ENCODE measurements at regions not wholly inside any gene's neighbourhood (a gene's known extent, or its start where the extent isn't known, plus 50 kb on each side); places are given as distances from the start of the nearest gene placed in this dataset.

- H3K4me3 ChIP-seq (ENCODE audit: low read depth in 2 of 2, low read length in 1 of 2) = no peak overlapping the region
- WGBS (ENCODE audit: low lambda C conversion rate) = 21% methylated on average over 2 of the region's 2 CpGs
- POLR2A ChIA-PET = no interaction called here
Measured at GRCh38 chr2:14978845-14979244, 346.3 kb downstream of the LRATD1 start.

GRCh38 chr2:14982790-14983189 lies 350.3 kb downstream of the LRATD1 start:
- Histone ChIP-seq H3K79me2 (ENCODE audit: insufficient read depth) (no peaks in the 10 kb centered on the region), H3K9me3 (peaks cover 5% of the 10 kb centered on the region; the same call in 1 of the 2 replicates), H3K9ac (no peak overlapping the region), H3K27me3 (ENCODE audit: insufficient read depth) (no peaks in the 10 kb centered on the region), H3K36me3 (replicated peaks in 1 of 2; ENCODE audit: control insufficient read depth in 1 of 2, insufficient read depth in 2 of 2, low read length in 1 of 2) (no peaks in the 10 kb centered on the region), H3F3A (replicated peaks; ENCODE audit: insufficient read depth) (no peaks in the 10 kb centered on the region), H3K4me1 (ENCODE audit: control insufficient read depth in 1 of 2, insufficient read depth in 2 of 2, low read depth in 1 of 2, low read length in 1 of 2) (no peaks in the 10 kb centered on the region), H3K9me2 (no peaks in the 10 kb centered on the region), H3K27ac (ENCODE audit: low read depth in 2 of 2, low read length in 1 of 2) (no peak overlapping the region), H4K20me1 (ENCODE audit: insufficient read depth) (no peaks in the 10 kb centered on the region), H3K4me3 (ENCODE audit: low read depth in 2 of 2, low read length in 1 of 2) (no peak overlapping the region), H3K4me2 (no peak overlapping the region), H2AFZ (ENCODE audit: low read depth) (no peak overlapping the region)
- 40% methylated on average over 4 of the region's 4 CpGs for WGBS (ENCODE audit: low lambda C conversion rate)
- ChIA-PET CTCF (no interaction called here), POLR2A (no interaction called here)
- no peak for DNase-seq
- no peak for TF ChIP-seq RAD21 (IDR thresholded peaks at IDR 0.05; ENCODE audit: low read length)
- TF ChIP-seq SIN3A (IDR thresholded peaks at IDR 0.05; ENCODE audit: borderline replicate concordance, low read depth, low read length) = no peak
- TF ChIP-seq MAX (IDR thresholded peaks at IDR 0.05; ENCODE audit: low read depth) = no peak
- no peak for TF ChIP-seq IRF3 (IDR thresholded peaks at IDR 0.05; ENCODE audit: low read depth, low read length)

More at GRCh38 chr2:14978845-14979244, 346.3 kb downstream of the LRATD1 start:
- Histone ChIP-seq H3F3A (replicated peaks; ENCODE audit: insufficient read depth) (no peaks in the 10 kb centered on the region), H3K27me3 (ENCODE audit: insufficient read depth) (no peaks in the 10 kb centered on the region), H2AFZ (ENCODE audit: low read depth) (no peak overlapping the region), H3K9me2 (no peaks in the 10 kb centered on the region), H3K9ac (no peak overlapping the region), H3K9me3 (peaks cover 5% of the 10 kb centered on the region; the same call in 1 of the 2 replicates), H3K4me1 (ENCODE audit: control insufficient read depth in 1 of 2, insufficient read depth in 2 of 2, low read depth in 1 of 2, low read length in 1 of 2) (no peaks in the 10 kb centered on the region), H3K27ac (ENCODE audit: low read depth in 2 of 2, low read length in 1 of 2) (no peak overlapping the region), H3K79me2 (ENCODE audit: insufficient read depth) (no peaks in the 10 kb centered on the region), H3K36me3 (replicated peaks in 1 of 2; ENCODE audit: control insufficient read depth in 1 of 2, insufficient read depth in 2 of 2, low read length in 1 of 2) (no peaks in the 10 kb centered on the region), H4K20me1 (ENCODE audit: insufficient read depth) (no peaks in the 10 kb centered on the region), H3K4me2 (no peak overlapping the region)
- DNase-seq = no peak
- TF ChIP-seq JUND (IDR thresholded peaks at IDR 0.05) = no peak
- no peak for TF ChIP-seq TEAD4 (IDR thresholded peaks at IDR 0.05; ENCODE audit: borderline replicate concordance, insufficient read depth)
- no peak for TF ChIP-seq FOSL2 (IDR thresholded peaks at IDR 0.05; ENCODE audit: borderline replicate concordance, low read depth)
- no peak for TF ChIP-seq RXRA (IDR thresholded peaks at IDR 0.05; ENCODE audit: borderline replicate concordance, low read depth)
- CTCF ChIA-PET = no interaction called here

- Histone ChIP-seq H3K4me2 (no peak overlapping the region), H3F3A (replicated peaks; ENCODE audit: insufficient read depth) (no peaks in the 10 kb centered on the region), H4K20me1 (ENCODE audit: insufficient read depth) (no peaks in the 10 kb centered on the region), H3K4me3 (ENCODE audit: low read depth in 2 of 2, low read length in 1 of 2) (no peak overlapping the region), H3K36me3 (replicated peaks in 1 of 2; ENCODE audit: control insufficient read depth in 1 of 2, insufficient read depth in 2 of 2, low read length in 1 of 2) (no peaks in the 10 kb centered on the region), H3K27me3 (ENCODE audit: insufficient read depth) (no peaks in the 10 kb centered on the region), H3K27ac (ENCODE audit: low read depth in 2 of 2, low read length in 1 of 2) (no peak overlapping the region), H3K79me2 (ENCODE audit: insufficient read depth) (no peaks in the 10 kb centered on the region), H2AFZ (ENCODE audit: low read depth) (no peak overlapping the region), H3K9me2 (no peaks in the 10 kb centered on the region), H3K4me1 (ENCODE audit: control insufficient read depth in 1 of 2, insufficient read depth in 2 of 2, low read depth in 1 of 2, low read length in 1 of 2) (no peaks in the 10 kb centered on the region), H3K9ac (no peak overlapping the region), H3K9me3 (no peaks in the 10 kb centered on the region; the same call in 1 of the 2 replicates)
- POLR2A ChIA-PET = no interaction called here
- CTCF ChIA-PET = interaction anchor here (1.0 kb wide), 1 partner anchor 8 kb away, joined by 3 read pairs; no protein-coding TSS in a partner anchor
- no peak for DNase-seq
- TF ChIP-seq RFX5 (IDR thresholded peaks at IDR 0.05; ENCODE audit: low read length) (no peak), YY1 (IDR thresholded peaks at IDR 0.05; ENCODE audit: low read depth) (no peak), TEAD4 (IDR thresholded peaks at IDR 0.05; ENCODE audit: borderline replicate concordance, insufficient read depth) (no peak), FOXJ3 (CRISPR knock-in tag; IDR thresholded peaks at IDR 0.05) (no peak), MXI1 (IDR thresholded peaks at IDR 0.05; ENCODE audit: low read depth, low read length) (no peak), POLR2AphosphoS5 (IDR thresholded peaks at IDR 0.05; ENCODE audit: low read depth, low read length) (no peak), IRF3 (IDR thresholded peaks at IDR 0.05; ENCODE audit: low read depth, low read length) (no peak), RCOR1 (IDR thresholded peaks at IDR 0.05; ENCODE audit: low read length) (no peak)
Measured at GRCh38 chr2:14988600-14988999, 356.1 kb downstream of the LRATD1 start.

All from SK-N-SH (cell line).